HG03039 (cell line): ENCODE measurements at regions not wholly inside any gene's neighbourhood (a gene's known extent, or its start where the extent isn't known, plus 50 kb on each side); places are given as distances from the start of the nearest gene placed in this dataset.

Experiments
- ATAC-seq: cut with Tn5 transposase; IDR thresholded peaks from one replicate; pipeline ENCODE4 v1.9.1; 2021; ENCODE audit warnings: mild to moderate bottlenecking, moderate library complexity; ENCODE audit not compliant: unreplicated experiment

- ATAC-seq = no peak
Measured at GRCh38 chr2:21251216-21251980, 127.6 kb downstream of the TDRD15 start.

GRCh38 chr2:21253311-21254027 lies 129.7 kb downstream of the TDRD15 start:
- no peak for ATAC-seq

- ATAC-seq = no peak
Measured at GRCh38 chr2:21254170-21254965, 130.6 kb downstream of the TDRD15 start.

- ATAC-seq = peak; percentile 64
Measured at GRCh38 chr2:21256006-21256405, 132.2 kb downstream of the TDRD15 start.

- no peak for ATAC-seq
Measured at GRCh38 chr2:21257621-21258020, 133.9 kb downstream of the TDRD15 start.

DNA sequence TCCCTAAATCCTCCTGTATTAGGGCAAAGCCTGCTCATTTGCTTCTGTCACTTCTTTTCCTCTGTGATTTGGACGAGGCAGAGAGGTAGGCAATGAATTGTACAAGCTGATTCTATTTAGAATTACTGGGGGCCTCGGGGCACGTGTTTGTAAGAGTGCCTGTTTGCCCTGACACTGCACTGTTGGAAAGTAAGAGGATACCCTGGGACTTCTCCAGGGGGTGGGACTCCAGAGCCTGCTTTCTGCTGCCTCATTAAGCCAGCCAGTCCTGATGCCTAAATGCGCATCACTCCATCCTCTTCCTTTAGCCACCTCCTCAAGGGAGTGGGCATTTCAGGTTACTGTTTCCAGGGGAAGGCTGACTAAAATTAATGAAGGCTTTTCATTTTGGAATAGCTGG lies 134.3 kb downstream of the TDRD15 start:
- no peak for ATAC-seq

DNA sequence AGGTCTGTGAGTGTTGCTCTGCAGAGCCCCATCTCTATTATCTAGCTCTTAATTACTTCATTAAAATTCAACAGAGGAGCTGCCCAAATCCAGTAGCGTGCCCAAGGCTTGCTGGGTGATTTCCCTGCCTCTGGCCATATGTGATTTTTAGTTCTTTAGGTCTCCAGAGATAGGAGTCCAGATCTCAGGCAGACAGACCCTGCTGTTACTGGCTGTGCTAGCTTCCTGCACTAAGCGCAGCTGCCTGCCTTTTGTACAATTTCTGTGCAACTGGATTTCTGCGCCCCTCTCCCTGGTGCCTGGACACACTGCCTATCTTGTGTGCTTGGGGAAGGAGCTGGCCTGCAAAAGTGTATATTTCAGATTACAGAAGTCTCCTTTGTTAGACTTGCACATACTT lies 136.5 kb downstream of the TDRD15 start:
- ATAC-seq = no peak

DNA sequence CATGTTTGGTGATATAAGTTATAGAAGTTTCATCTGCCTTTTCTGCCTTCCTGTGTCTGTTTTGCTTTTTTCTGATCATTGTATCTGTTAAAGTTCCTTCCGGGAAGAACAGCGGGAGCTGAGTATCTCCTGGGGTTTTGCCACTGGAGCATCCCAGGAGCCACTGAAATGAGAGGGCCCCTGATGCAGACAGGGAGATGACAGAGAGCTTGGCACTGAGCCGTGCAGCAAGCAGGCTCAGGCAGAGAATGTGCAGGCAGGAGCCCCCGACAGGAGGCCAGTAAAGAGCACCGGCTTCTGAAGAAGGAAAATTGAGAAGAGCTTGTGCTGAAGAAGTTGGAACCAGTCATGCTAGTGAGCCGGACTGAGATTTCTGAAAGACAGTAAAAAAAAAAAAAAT lies 137.8 kb downstream of the TDRD15 start:
- ATAC-seq = no peak

- ATAC-seq = no peak
Measured at GRCh38 chr2:21262426-21262940, 138.7 kb downstream of the TDRD15 start.

DNA sequence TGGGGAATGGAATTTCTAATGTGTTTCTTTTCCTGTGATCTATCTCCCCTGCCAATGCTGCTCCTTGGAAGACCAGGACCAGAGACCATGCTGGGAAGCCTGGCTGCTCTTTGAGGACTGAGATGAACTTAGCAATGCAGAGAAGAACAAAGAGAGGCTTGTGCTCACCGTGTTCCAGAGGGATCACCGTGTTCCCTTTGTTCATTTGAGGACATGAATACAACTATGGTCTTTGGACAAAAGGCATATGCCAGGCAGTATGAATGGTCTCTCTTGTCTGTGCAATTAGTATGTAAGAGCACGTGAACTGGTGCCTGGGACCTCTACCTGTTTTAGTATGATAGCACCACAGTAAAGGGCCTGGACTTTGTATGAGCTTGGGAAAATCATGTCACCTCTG lies 139.9 kb downstream of the TDRD15 start:
- no peak for ATAC-seq

DNA sequence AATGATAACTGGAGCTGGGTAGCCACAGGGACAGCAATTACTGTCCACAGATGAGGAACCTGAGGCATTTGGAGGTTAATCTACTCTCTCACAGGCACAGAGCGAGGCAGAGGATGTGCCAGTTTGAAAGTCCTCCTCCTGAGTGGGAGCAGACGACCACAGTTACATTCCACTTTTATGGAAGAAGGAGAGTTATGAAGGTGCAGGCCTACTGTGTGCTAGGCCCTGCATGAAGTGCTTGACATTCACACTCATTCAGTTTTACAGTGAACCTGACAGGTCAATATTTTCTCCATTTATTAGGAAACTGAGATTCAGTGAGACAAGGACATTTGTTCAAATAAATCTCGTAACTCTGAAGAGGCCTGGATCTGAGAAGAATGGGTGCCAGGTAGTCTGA lies 142.0 kb downstream of the TDRD15 start:
- no peak for ATAC-seq

GRCh38 chr2:21267232-21267835 lies 143.6 kb downstream of the TDRD15 start:
- no peak for ATAC-seq

DNA sequence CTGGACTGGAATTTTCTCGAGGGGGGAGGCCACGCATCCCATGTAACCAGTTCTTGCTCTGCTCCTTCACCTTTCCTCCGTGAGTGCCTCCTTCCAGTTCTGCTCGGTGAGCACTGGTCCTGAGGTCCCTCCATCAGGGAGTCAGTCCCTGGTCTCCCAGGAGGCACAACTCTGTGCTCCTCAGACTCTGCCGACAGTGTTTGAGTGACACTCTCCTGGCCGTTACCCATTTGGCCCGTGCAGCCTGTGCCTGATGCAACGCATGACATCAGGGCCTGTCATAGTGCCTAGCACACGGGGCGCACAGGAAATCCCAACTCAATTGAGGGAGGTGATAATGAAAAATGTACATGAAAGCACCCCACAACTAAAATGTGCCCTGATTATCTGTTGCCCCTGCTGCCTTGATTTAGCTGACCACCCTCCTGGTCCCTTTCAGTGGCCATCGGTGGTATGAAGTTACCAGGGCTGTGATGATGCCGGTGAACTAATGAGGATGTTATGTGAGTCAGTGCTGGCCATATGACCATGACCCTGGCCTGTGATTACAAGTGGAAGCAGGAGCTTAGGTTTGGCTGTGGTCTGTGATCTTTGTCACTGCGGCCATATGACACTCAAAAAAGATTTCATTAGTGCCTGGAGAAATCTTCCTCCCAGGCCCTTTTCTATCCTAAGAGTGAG lies 144.6 kb downstream of the TDRD15 start:
- peak; percentile 30 for ATAC-seq

GRCh38 chr2:21268878-21269224 lies 145.1 kb downstream of the TDRD15 start:
- peak; percentile 67 for ATAC-seq

GRCh38 chr2:21269382-21269781 lies 145.6 kb downstream of the TDRD15 start:
- ATAC-seq = peak; percentile 10

DNA sequence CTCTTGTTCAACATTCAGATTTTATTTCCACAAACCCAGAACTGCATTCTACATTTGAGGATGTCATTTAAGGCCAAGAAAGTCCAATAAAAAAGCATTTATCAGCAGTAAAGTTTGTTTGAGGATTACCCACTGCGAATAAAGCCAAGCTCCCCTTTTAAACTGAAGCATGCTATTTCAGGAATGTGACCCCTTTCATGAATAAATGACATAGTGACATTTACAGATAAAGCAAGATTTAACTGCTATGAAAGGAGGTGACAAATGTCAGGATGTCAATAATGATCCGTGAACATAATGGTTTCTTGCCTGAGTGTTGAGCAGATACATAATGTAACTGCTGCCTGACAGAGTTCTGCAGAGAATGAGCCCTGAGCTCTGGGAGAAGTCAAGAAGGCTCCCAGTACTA lies 146.3 kb downstream of the TDRD15 start:
- no peak for ATAC-seq

- ATAC-seq = no peak
Measured at GRCh38 chr2:21270708-21271122, 146.9 kb downstream of the TDRD15 start.

DNA sequence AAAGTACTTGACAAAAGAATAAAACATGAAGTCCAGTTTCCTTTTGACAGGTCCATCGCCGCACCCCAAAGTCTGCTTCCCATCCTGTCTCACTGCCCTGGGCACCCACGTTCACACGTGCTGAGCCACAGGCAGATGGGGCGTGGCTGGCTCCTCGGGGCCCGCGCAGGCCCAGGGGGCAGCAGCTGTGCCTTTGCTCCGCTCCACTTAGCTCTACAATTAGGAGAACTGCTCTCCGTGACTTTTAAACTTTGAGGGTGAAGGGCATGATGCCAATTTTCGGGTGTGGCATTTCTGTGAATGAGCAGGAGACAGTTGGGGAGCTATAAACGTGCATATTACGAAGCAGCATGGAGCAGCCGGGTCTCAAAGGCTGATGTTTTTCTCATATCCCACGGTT lies 152.4 kb downstream of the TDRD15 start:
- ATAC-seq = no peak

- ATAC-seq = no peak
Measured at GRCh38 chr2:21277068-21278056, 153.6 kb downstream of the TDRD15 start.
